IMR-90 (cell line): ENCODE measurements at regions not wholly inside any gene's neighbourhood (a gene's known extent, or its start where the extent isn't known, plus 50 kb on each side); places are given as distances from the start of the nearest gene placed in this dataset.

ENCODE experiments used
- ATAC-seq: fragments of 200-7000 bp; cut with Tn5 transposase; 2 replicates; pipeline ENCODE4 v1.9.1; 2020; ENCODE audit warnings: low read depth, mild to moderate bottlenecking, moderate library complexity
- BruUV-seq: library from RNA; stranded (reverse); fragments of 400-500 nt; replicated peaks from 2 replicates; lab custom pipeline; 2021; lab: Mats Ljungman, UMichigan
- CTCF ChIA-PET: fragments of 300-600 bp; formaldehyde crosslinking; extraction: SDS; loops from one replicate; lab custom pipeline; 2021; ENCODE audit warnings: antibody characterized with exemption; lab: Yijun Ruan, JAX
- POLR2A ChIA-PET: fragments of 300-600 bp; sonication (Branson Sonifier 250); formaldehyde crosslinking; loops from one replicate; lab custom pipeline; 2022; ENCODE audit warnings: antibody characterized with exemption; ENCODE audit not compliant: unreplicated experiment; lab: Charles Lee
- DNase-seq: peaks from one replicate; pipeline ENCODE4 v3.0.0; 2013
- H2AFZ ChIP-seq: replicated peaks from 2 replicates; pipeline ENCODE3; 2013; ENCODE audit warnings: low read length, mild to moderate bottlenecking; ENCODE audit not compliant: poor library complexity
- H2AK5ac ChIP-seq: 2 replicates; pipeline ENCODE4 v1.6.1; 2013; ENCODE audit warnings: low read depth, low read length, inconsistent platforms
- H2AK9ac ChIP-seq: replicated peaks from 2 replicates; pipeline ENCODE3; 2013; ENCODE audit warnings: mild to moderate bottlenecking, low read depth, low read length, moderate library complexity; ENCODE audit not compliant: poor library complexity
- H2BK120ac ChIP-seq: 2 replicates; pipeline ENCODE4 v1.6.1; 2013; ENCODE audit warnings: low read depth, low read length, inconsistent platforms
- H2BK15ac ChIP-seq: 3 replicates; pipeline ENCODE4 v1.6.1; 2013; ENCODE audit warnings: low read depth, low read length, inconsistent platforms
- H2BK20ac ChIP-seq: 2 replicates; pipeline ENCODE4 v1.6.1; 2013; ENCODE audit warnings: low read depth, mild to moderate bottlenecking, inconsistent platforms, low read length, moderate library complexity
- H2BK5ac ChIP-seq: 2 replicates; pipeline ENCODE4 v1.6.1; 2013; ENCODE audit warnings: mild to moderate bottlenecking, low read depth, low read length, inconsistent platforms; ENCODE audit not compliant: poor library complexity, severe bottlenecking
- H3K14ac ChIP-seq: replicated peaks from 2 replicates; pipeline ENCODE4 v1.6.1; 2013; ENCODE audit warnings: low read depth, low read length, inconsistent platforms
- H3K18ac ChIP-seq: 2 replicates; pipeline ENCODE4 v1.6.1; 2013; ENCODE audit warnings: low read depth, low read length, control low read depth
- H3K23ac ChIP-seq: 2 replicates; pipeline ENCODE4 v1.6.1; 2013; ENCODE audit warnings: low read depth, low read length, inconsistent platforms
- H3K27ac ChIP-seq: 2 replicates; pipeline ENCODE4 v1.5.1; 2013; ENCODE audit warnings: mild to moderate bottlenecking, control low read depth, low read length; ENCODE audit not compliant: insufficient read depth
- H3K27me3 ChIP-seq: 2 replicates; pipeline ENCODE4 v1.6.1; 2013; ENCODE audit warnings: low read length; ENCODE audit not compliant: control insufficient read depth, insufficient read depth
- H3K36me3 ChIP-seq: 2 replicates; pipeline ENCODE4 v1.6.1; 2013; ENCODE audit warnings: low read length, mixed read lengths; ENCODE audit not compliant: control insufficient read depth, insufficient read depth
- H3K4ac ChIP-seq: 2 replicates; pipeline ENCODE4 v1.6.1; 2013; ENCODE audit warnings: low read depth, low read length, inconsistent platforms
- H3K4me1 ChIP-seq: 2 replicates; pipeline ENCODE4 v1.6.1; 2013; ENCODE audit warnings: low read length, mixed read lengths; ENCODE audit not compliant: control insufficient read depth, insufficient read depth
- H3K4me2 ChIP-seq: 2 replicates; pipeline ENCODE4 v1.6.1; 2013; ENCODE audit warnings: low read depth, mild to moderate bottlenecking, control low read depth, low read length, moderate library complexity
- H3K4me3 ChIP-seq: 2 replicates; pipeline ENCODE4 v1.5.1; 2013; ENCODE audit warnings: low read depth, mild to moderate bottlenecking, control low read depth, low read length, moderate library complexity; ENCODE audit not compliant: insufficient read depth
- H3K56ac ChIP-seq: 2 replicates; pipeline ENCODE4 v1.6.1; 2013; ENCODE audit warnings: low read length, inconsistent platforms; ENCODE audit not compliant: insufficient read depth; ENCODE audit errors: extremely low read depth
- H3K79me1 ChIP-seq, 2 experiments: 2 replicates each; pipeline ENCODE4 v1.6.1; 2013; ENCODE audit warnings: low read length in 2 of 2, inconsistent platforms in 1 of 2, low read depth in 1 of 2
- H3K9ac ChIP-seq: 2 replicates; pipeline ENCODE4 v1.6.1; 2013; ENCODE audit warnings: low read depth, low read length, control low read depth
- H3K9me1 ChIP-seq: 2 replicates; pipeline ENCODE4 v1.6.1; 2013; ENCODE audit warnings: low read length, inconsistent platforms; ENCODE audit not compliant: insufficient read depth
- H3K9me3 ChIP-seq: 2 replicates; pipeline ENCODE4 v1.6.1; 2013; ENCODE audit warnings: low read length; ENCODE audit not compliant: control insufficient read depth, insufficient read depth
- H4K20me1 ChIP-seq: 2 replicates; pipeline ENCODE4 v1.6.1; 2013; ENCODE audit warnings: low read length, inconsistent platforms; ENCODE audit not compliant: insufficient read depth
- H4K5ac ChIP-seq: 2 replicates; pipeline ENCODE4 v1.6.1; 2013; ENCODE audit warnings: mild to moderate bottlenecking, low read depth, low read length, control low read depth
- H4K8ac ChIP-seq, 2 experiments: 2 replicates each; pipeline ENCODE4 v1.6.1; 2013; ENCODE audit warnings: low read depth in 2 of 2, low read length in 2 of 2, control low read depth in 1 of 2, inconsistent platforms in 1 of 2
- H4K91ac ChIP-seq: 2 replicates; pipeline ENCODE4 v1.6.1; 2013; ENCODE audit warnings: low read depth, low read length, inconsistent platforms; ENCODE audit not compliant: insufficient read depth
- BHLHE40 ChIP-seq: fragments of 150-350 bp; IDR thresholded peaks from 2 replicates; pipeline ENCODE4 v1.6.1; 2016; ENCODE audit warnings: mild to moderate bottlenecking, low read depth, low read length
- CEBPB ChIP-seq: IDR thresholded peaks from 2 replicates; pipeline ENCODE4 v1.6.1; 2012; ENCODE audit warnings: low read depth, low read length, improper control_type of control experiment
- CHD1 ChIP-seq: IDR thresholded peaks from 2 replicates; pipeline ENCODE4 v1.6.1; 2012; ENCODE audit warnings: low read depth, low read length, improper control_type of control experiment
- FOS ChIP-seq: fragments of 150-350 bp; IDR thresholded peaks from 2 replicates; pipeline ENCODE4 v1.6.1; 2016; ENCODE audit warnings: low read depth, low read length
- MAZ ChIP-seq: IDR thresholded peaks from 2 replicates; pipeline ENCODE4 v1.6.1; 2012; ENCODE audit warnings: low read depth, mild to moderate bottlenecking, low read length, improper control_type of control experiment, moderate library complexity, borderline replicate concordance
- MXI1 ChIP-seq: IDR thresholded peaks from 2 replicates; pipeline ENCODE4 v1.6.1; 2012; ENCODE audit warnings: low read depth, mild to moderate bottlenecking, low read length, moderate library complexity, borderline replicate concordance
- NFE2L2 ChIP-seq: fragments of 150-350 bp; IDR thresholded peaks from 2 replicates; pipeline ENCODE4 v1.6.1; 2016; ENCODE audit warnings: low read depth, mild to moderate bottlenecking, low read length
- RAD21 ChIP-seq: IDR thresholded peaks from 2 replicates; pipeline ENCODE4 v1.6.1; 2012; ENCODE audit warnings: low read length, improper control_type of control experiment
- RFX5 ChIP-seq: IDR thresholded peaks from 2 replicates; pipeline ENCODE4 v1.8.0; 2012; ENCODE audit warnings: low read depth, mild to moderate bottlenecking, low read length, moderate library complexity
- SMC3 ChIP-seq: fragments of 150-350 bp; IDR thresholded peaks from 2 replicates; pipeline ENCODE4 v1.6.1; 2016; ENCODE audit warnings: low read depth, mild to moderate bottlenecking, antibody characterized with exemption, low read length, moderate library complexity
- WGBS, 2 experiments: methylation state at CpG; one replicate each; pipeline versions ENCODE4 v1.1.5 to v1.1.7; 2013; ENCODE audit warnings: missing lambda C conversion rate in 2 of 2; ENCODE audit not compliant: insufficient read length in 1 of 2; ENCODE audit errors: extremely low coverage in 2 of 2; 5-methylcytosine and 5-hydroxymethylcytosine counted together
- dilution Hi-C: fragments of 300-500 bp; cut with HindIII; formaldehyde crosslinking; loops from one replicate; pipeline ENCODE4 v1.14.3; 2018; ENCODE audit warnings: low sequenced_read_pairs; ENCODE audit not compliant: unreplicated experiment
- in situ Hi-C: fragments of 300-500 bp; cut with MboI; formaldehyde crosslinking; loops from 3 replicates; pipeline ENCODE4 v1.14.3; 2019; ENCODE audit warnings: low sequenced_read_pairs, inconsistent platforms, mixed read lengths
- intact Hi-C: fragments of 100-400 bp; cut with micrococcal nuclease; formaldehyde crosslinking; loops from 2 replicates; pipeline ENCODE4 v1.10.0; 2022

DNA sequence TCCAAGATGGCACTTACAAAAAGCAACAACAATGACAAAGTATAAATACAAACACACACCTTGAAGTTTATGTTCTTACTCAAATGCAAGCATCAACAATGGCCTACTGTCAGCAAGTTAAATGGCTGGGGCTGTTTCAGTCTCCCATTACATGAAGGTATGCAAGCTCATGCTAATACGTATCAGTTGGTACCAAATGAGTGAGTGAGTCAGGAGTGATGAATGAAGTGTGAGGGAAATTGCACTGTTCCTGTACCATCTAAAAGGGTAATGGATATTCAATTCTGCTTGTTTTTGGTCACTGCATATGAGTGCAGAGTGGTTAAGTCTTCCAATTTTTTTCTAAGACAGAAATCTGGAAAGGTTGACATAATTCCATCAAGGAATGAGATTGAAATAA, 964.9 kb downstream of the MAT2B start:
- intact Hi-C loops: no loop called here
- H3K4me1 ChIP-seq: no peaks in the 10 kb centered on the region
- H3K9ac ChIP-seq: no peak overlapping the region
- POLR2A ChIA-PET: no interaction called here
- H2AK9ac ChIP-seq: no peak overlapping the region
- H3K9me1 ChIP-seq: no peaks in the 10 kb centered on the region
- no peak for ATAC-seq
- no peak overlapping the region for H4K5ac ChIP-seq
- H3K14ac ChIP-seq: no peak overlapping the region
- WGBS, 2 experiments: no CpG with 5 or more reads among the region's 1 CpG
- CTCF ChIA-PET: no interaction called here
- H3K56ac ChIP-seq: no peak overlapping the region
- no peak overlapping the region for H2BK120ac ChIP-seq
- H2AFZ ChIP-seq: no peak overlapping the region
- H3K79me1 ChIP-seq: no peaks in the 10 kb centered on the region
- no peak overlapping the region for H3K4ac ChIP-seq
- H3K36me3 ChIP-seq: no peaks in the 10 kb centered on the region
- peak; percentile 16 for DNase-seq
- no peak overlapping the region for H2BK15ac ChIP-seq
- no peak overlapping the region for H3K23ac ChIP-seq
- H3K4me3 ChIP-seq: no peak overlapping the region
- H2BK5ac ChIP-seq: no peak overlapping the region
- H2BK20ac ChIP-seq: no peak overlapping the region
- no TSS peak for BruUV-seq
- no peak overlapping the region for H3K27ac ChIP-seq
- H3K9me3 ChIP-seq: no peaks in the 10 kb centered on the region
- H2AK5ac ChIP-seq: no peak overlapping the region
- H4K20me1 ChIP-seq: no peaks in the 10 kb centered on the region
- no peak overlapping the region for H4K91ac ChIP-seq
- H3K4me2 ChIP-seq: no peak overlapping the region
- H3K18ac ChIP-seq: no peak overlapping the region
- no peaks in the 10 kb centered on the region for H3K27me3 ChIP-seq
- dilution Hi-C loops: no loop called here
- TF ChIP-seq RFX5 (no peak), BHLHE40 (no peak), MAZ (no peak), CEBPB (no peak), MXI1 (no peak), NFE2L2 (no peak), FOS (no peak), SMC3 (no peak), CHD1 (no peak), RAD21 (no peak)
- in situ Hi-C loops: loop anchor here (10.0 kb wide), 1 partner anchor 426 kb away; no protein-coding TSS in a partner anchor
- H4K8ac ChIP-seq: no peak overlapping the region
